NOMO-1 treated with DMSO at 0.1 percent for 48 hours (cell line): ENCODE measurements at regions not wholly inside any gene's neighbourhood (a gene's known extent, or its start where the extent isn't known, plus 50 kb on each side); places are given as distances from the start of the nearest gene placed in this dataset.

Experiments
- DNase-seq: peaks from one replicate; lab custom pipeline; 2025; ENCODE audit not compliant: unreplicated experiment; lab: John Stamatoyannopoulos, UW

DNA sequence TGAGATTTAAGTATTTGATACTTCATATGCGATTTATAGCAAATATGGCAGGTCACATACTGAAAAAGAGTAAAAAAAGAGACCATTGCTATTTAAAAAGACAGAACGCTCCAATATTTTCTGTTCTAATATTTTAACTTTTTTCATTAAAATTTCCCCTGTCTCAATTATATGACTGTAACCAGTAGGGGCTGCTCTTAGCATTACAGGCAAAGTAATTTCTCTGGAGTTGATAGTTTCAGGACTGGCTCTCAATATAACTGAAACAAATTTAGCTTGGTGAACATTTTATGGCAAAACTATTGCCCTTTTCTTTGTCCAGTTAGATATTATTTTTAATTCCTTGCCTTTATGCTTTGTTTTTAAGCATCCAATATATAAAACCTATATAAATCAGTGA lies 286.3 kb upstream of the ROBO2 start:
- no peak for DNase-seq

DNA sequence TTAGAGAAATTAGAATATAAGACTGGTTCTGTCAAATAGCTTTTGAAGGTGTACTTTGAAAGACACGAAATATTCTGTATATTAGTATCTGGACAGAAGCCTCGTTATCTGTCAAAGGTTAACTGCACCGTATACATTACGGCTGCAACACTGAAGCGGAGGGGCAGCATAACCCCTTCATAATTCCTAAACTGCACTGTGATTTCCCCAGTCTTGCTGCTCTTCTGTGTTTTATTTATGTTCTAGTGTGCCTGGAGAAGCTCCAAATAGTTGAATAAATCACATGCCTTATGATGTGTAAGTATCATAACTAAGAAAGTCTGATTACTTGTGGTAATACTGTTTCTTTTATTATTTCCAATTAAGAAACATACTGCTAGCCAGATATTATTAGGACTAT lies 285.7 kb upstream of the ROBO2 start:
- DNase-seq, result no peak

GRCh38 chr3:76756577-76756976 lies 283.3 kb upstream of the ROBO2 start:
- DNase-seq, result no peak

DNA sequence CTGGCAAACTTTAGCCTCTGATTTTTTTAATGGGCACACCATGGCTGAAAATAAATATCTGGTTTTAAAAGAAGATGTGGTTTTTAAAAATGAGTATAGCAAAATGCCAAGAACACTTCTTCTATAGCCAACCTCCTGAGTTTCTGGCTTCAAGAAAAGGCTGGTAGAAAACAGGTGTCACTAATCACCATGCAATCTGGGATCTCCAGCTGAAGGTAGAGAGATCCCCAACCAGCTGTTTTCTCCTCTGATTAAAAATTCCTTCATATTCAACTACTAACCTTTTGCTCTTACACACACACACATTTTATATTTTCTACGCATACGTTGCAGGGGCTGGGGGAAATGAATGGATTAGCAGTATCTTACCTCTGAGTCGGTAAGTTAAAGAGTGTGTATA lies 279.6 kb upstream of the ROBO2 start:
- no peak for DNase-seq

GRCh38 chr3:76765511-76765910 lies 274.4 kb upstream of the ROBO2 start:
- no peak for DNase-seq

DNA sequence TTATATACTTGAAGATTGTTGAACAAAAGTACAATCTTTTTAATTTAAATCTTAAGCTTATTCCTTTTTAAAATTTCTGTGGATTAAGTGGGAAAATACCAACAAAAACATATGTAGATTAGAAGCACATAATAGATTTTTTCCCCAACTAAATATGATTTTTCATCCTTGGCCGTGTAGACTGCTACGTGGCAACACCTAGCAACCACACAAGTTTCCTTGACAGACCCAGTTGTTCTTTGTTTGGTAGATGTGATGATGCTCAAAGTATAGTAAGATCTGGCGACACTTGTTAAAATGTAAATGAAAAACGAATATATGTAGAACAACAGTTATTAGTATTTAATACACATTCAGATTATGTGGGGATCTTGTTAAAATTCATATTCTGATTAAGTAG lies 271.0 kb upstream of the ROBO2 start:
- DNase-seq, result no peak

GRCh38 chr3:76776927-76777326 lies 263.0 kb upstream of the ROBO2 start:
- DNase-seq, result no peak

DNA sequence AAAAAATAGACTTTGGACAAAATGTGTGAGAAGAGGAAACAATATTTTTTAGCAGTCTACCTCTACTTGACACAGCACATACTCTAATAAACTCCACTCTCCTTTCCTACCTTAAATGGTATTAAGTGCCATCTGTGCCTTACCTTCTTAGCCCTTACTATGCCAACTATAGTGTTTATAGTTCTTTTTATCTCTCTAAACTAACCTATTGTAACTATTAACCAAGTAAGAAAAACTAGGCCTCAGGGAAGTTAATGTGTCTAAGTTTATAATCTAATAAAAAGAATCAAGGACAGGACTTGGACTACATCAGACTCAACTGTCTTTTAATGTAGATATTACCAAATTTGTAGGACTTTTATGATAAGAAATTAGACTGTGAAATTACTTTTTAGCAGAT lies 251.7 kb upstream of the ROBO2 start:
- DNase-seq, result no peak

DNA sequence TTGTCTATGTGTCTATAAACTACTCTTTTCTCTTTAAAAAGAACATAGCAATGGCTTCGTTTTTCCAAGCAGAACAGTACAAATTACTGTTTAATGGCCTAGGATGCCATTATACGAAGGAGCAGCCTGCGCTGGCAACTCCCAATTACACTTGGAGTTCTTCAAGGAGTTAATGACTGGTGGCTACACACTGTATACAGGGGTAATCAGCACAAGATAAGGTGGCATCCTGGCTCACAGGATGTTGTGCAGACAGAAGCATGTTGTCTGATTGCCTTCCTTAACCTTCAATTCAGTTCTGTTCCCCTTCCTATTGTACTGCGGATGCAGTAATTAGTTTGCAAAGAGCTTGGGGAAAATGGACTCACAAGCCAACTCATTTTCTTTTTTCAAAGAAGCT lies 250.7 kb upstream of the ROBO2 start:
- DNase-seq, result no peak

GRCh38 chr3:76811418-76811817 lies 228.5 kb upstream of the ROBO2 start:
- no peak for DNase-seq

- no peak for DNase-seq
These were observed 227.2 kb upstream of the ROBO2 start for GRCh38 chr3:76812649-76813242.

- DNase-seq, result no peak
These were observed 224.3 kb upstream of the ROBO2 start for GRCh38 chr3:76815561-76815960.

DNA sequence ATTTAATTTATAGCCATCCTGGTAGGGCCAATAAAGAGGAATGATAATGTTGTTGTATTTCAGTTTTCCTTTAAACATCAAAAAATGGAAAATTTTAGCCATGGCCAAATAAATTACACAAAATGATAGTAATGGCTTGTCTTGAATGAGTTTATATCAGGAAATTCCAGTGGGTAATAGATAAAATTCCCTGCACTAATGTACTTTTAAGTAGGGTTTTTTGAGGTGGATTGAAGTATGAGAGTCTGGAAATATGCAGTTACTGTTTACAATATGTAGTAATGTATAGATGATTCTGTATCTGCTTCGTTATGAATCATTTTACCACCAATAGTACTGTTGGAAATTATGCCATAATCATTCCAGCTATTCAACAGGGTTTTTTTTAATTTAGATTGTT lies 219.4 kb upstream of the ROBO2 start:
- DNase-seq, result no peak

DNA sequence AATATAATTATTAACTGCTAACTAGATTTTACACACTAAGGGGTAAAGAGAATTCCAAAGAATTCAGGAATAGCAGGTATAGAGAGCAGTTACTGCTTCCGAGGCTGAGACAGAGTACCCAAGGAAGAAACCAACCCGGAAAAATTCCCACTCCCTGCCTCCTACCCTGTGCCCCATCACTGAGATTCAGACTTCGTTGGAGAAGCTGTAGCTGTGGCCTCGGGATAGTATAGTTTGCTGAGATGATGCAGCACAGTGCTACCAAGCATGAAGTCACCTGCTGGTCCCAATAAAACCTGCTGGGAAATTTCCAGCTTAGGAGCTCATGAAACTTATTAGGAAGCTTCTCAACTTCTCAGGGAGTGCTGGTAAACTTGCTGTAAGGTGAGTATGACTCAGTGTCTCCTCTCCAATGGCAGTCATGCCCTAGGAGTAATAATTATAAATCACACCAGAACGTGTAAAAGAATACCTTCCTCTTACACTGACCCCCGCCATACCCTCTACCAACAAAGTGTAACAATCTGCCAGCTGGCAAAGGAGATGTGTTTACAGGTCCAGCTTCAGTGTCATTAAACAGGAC lies 215.2 kb upstream of the ROBO2 start:
- DNase-seq, result no peak

GRCh38 chr3:76826861-76827260 lies 213.0 kb upstream of the ROBO2 start:
- DNase-seq, result no peak

DNA sequence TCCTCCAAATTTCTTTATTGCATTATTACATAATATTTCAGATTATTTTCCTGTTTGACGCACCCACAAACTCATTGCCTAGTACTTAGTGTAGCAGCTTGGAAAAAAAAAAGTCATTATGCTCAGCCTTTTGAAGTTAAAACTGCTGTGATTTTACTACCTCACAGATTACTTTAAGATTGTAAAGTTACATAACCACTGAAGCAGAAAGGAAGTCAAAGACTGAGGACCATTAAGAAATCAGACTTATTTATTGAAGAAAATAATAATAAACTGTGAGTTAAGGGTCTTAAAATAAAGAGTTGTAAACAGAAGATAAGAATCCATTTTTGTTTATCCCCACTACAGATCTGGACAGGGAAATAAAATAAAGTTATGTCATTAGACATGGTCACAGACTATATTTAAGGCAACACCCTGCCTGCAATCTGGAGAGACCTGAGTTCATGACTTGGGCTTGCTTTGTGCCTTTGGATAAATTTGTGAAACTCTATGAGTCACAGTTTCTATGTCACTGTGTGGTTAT lies 212.1 kb upstream of the ROBO2 start:
- no peak for DNase-seq

DNA sequence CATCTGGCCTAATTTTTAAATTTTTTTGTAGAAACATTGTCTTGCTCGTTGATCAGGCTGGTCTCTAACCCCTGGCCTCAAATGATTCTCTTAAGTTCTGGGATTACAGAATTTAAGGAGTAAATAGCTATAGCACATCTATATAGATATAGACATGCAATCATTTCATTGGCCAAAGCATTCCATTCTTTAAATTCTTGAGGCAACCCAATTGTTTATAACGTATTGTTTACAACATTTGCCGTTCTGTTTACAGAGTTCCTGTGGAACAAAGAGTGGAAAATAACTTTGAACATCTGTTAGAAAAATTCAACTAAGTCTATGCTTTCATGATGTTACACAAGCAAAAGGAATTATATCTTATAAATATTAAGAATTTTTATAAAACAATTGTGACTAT lies 205.2 kb upstream of the ROBO2 start:
- no peak for DNase-seq

- DNase-seq, result no peak
These were observed 198.2 kb upstream of the ROBO2 start for GRCh38 chr3:76841747-76842146.

GRCh38 chr3:76842216-76842615 lies 197.7 kb upstream of the ROBO2 start:
- no peak for DNase-seq

DNA sequence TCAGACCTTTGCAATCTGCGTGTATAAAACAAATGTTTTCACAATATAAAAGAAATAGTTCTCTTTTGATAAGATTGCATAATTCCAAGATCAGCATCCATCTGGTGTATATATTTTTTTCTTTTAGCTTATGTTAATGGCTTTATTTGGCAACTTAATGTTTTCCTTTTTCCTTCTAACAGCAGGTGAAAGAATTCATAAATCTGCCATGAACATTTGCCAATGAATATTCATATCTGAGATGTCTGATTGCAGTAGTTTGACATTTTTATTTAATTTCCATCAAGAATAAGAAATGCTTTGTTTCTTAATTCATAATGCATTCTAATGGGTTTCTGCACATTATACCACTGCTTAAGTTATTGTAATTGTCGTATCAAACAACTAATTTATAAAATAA lies 184.4 kb upstream of the ROBO2 start:
- no peak for DNase-seq

- no peak for DNase-seq
These were observed 180.3 kb upstream of the ROBO2 start for GRCh38 chr3:76859596-76859995.

- no peak for DNase-seq
These were observed 175.5 kb upstream of the ROBO2 start for GRCh38 chr3:76864355-76864754.

DNA sequence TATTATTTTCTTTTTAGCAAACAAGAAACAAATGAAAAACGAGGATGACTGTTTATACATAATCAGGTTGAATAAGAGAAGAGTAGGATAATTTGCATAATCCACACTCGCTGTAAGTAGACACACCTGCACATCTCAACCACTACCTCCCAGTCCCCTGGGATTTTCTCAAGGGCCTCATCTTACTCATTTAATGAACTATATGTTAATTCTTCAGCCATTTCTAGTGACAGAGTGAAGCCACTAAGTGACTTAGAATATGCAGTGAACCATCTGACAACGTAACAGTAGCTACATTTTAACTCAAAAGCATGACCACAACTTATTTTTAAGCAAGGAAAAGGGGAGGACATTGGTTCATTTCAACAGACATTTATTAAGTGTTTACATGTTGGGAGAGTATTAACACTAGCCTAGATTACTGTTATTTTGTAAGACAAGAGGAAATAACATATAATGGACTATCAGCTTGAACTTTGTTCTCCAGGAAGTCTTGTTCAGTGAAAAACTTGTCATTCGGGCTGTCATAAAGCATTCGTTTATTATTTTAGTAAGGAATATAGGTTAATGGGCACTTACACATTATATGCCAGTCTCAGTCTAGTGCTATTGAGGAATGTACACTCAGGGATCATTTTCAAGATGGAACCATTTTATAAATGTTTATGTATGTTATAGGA lies 173.0 kb upstream of the ROBO2 start:
- DNase-seq, result no peak
